ENCODE measurements at regions not wholly inside any gene's neighbourhood (a gene's known extent, or its start where the extent isn't known, plus 50 kb on each side); places are given as distances from the start of the nearest gene placed in this dataset.

DNA sequence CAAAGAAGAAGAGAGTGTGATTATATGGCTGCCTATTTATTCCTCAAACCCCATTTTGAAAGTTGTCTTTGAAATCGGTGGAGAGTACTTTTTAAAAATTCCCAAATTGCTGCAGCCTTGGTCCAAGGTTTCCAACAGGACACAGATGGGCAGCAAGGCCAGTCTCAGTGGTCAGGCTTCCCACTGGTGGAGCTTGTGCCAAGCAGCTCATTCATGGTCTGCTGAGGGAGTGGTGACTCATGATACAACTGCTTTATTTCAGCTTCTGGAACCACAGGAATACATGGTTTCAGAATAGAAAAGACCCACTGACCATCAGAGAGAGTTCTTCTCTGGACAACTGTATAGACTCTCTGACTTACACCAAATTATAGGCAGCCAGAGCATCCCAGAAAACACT lies 673.1 kb upstream of the KLF4 start:
- Histone ChIP-seq H3K4me3 (no peak overlapping the region), H3K27me3 (no peaks in the 10 kb centered on the region), H3K4me2 (no peak overlapping the region), H3K9me3 (replicated peaks in 1 of 11) (no peaks in the 10 kb centered on the region), H3K4me1 (peaks cover 0 to 37% (median 9%) of the 10 kb centered on the region in 10 experiments; a peak in 12 of 20 replicates), H4K20me1 (no peaks in the 10 kb centered on the region), H3K27ac (no peak overlapping the region), H3K36me3 (no peaks in the 10 kb centered on the region), H3K9ac (no peak overlapping the region)
- no peak for TF ChIP-seq Cebpa-rat (IDR thresholded peaks at IDR 0.05)

- H3K27ac ChIP-seq, result no peak overlapping the region
- no peaks in the 10 kb centered on the region for H3K27me3 ChIP-seq
- peak overlapping the region in 1 of 11 experiments; percentile 49; a peak in 1 of 22 replicates for H3K4me2 ChIP-seq
- peaks cover 0 to 49% (median 12%) of the 10 kb centered on the region in 10 experiments; a peak in 15 of 20 replicates for H3K4me1 ChIP-seq
- no peaks in the 10 kb centered on the region for H3K36me3 ChIP-seq
- H3K9ac ChIP-seq, result no peak overlapping the region
- no peak for TF ChIP-seq Cebpa-rat (IDR thresholded peaks at IDR 0.05)
- no peaks in the 10 kb centered on the region for H3K9me3 ChIP-seq (replicated peaks in 1 of 11)
- H4K20me1 ChIP-seq, result no peaks in the 10 kb centered on the region
- no peak overlapping the region for H3K4me3 ChIP-seq
These were observed 671.9 kb upstream of the KLF4 start for GRCh38 chr9:108161503-108161902.

- no peaks in the 10 kb centered on the region for H4K20me1 ChIP-seq
- H3K27me3 ChIP-seq, result no peaks in the 10 kb centered on the region
- H3K9ac ChIP-seq, result no peak overlapping the region
- no peaks in the 10 kb centered on the region for H3K9me3 ChIP-seq (replicated peaks in 1 of 11)
- no peak for TF ChIP-seq Cebpa-rat (IDR thresholded peaks at IDR 0.05)
- no peak overlapping the region for H3K4me3 ChIP-seq
- H3K4me2 ChIP-seq, result peak overlapping the region in 2 of 11 experiments; percentile 34 to 49; a peak in 3 of 22 replicates
- H3K36me3 ChIP-seq, result no peaks in the 10 kb centered on the region
- H3K27ac ChIP-seq, result no peak overlapping the region
- H3K4me1 ChIP-seq, result peaks cover 0 to 55% (median 18%) of the 10 kb centered on the region in 10 experiments; a peak in 15 of 20 replicates
These were observed 671.3 kb upstream of the KLF4 start for GRCh38 chr9:108160706-108161355.

GRCh38 chr9:108160039-108160438 lies 670.5 kb upstream of the KLF4 start:
- Histone ChIP-seq H3K9ac (no peak overlapping the region), H3K9me3 (replicated peaks in 1 of 11) (no peaks in the 10 kb centered on the region), H3K4me2 (peak overlapping the region in 1 of 11 experiments; percentile 49; a peak in 1 of 22 replicates), H3K4me3 (no peak overlapping the region), H3K27ac (no peak overlapping the region), H3K4me1 (peaks cover 0 to 63% (median 22%) of the 10 kb centered on the region in 10 experiments; a peak in 15 of 20 replicates), H4K20me1 (no peaks in the 10 kb centered on the region), H3K27me3 (no peaks in the 10 kb centered on the region), H3K36me3 (no peaks in the 10 kb centered on the region)
- no peak for TF ChIP-seq Cebpa-rat (IDR thresholded peaks at IDR 0.05)

DNA sequence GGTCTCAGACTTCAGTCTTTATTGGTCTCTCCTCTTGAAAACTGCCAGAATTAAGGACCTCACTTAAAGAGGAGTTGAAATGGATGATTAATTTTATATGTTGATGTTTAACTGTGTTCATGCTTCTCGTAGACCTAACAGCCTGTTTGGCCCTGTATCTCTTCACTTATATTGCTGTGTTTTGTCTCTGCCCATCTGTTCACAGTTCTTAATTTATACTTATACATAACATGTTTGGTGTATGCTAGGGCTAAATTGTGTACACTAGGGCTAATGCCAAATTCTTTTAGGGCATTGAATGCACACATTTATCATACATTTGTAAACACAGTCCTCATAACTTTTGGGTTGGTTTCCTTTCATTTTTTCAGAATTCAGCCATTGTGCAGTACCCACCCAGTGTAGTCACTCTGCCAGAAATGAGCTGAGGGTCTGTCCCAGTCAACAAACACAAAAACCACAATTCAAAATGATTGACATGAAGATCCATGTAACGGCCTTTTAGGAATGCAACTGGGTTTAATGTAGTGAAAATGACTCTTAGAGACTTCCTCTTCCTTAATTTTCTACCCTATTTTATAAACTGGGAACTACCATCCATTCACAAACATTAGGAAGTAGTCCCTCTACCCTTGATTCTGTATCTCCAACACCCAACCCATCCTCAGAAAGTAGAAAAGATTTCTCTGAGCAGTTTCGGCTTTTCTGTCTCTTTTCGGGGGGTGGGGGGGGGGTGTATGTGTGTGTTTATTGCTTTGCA lies 668.8 kb upstream of the KLF4 start:
- H4K20me1 ChIP-seq, result no peaks in the 10 kb centered on the region
- no peak for TF ChIP-seq Cebpa-rat (IDR thresholded peaks at IDR 0.05)

GRCh38 chr9:108156270-108156998 lies 666.9 kb upstream of the KLF4 start:
- Histone ChIP-seq H3K4me3 (0 out of 20 replicates have a peak overlapping the region, but pooled peaks of 1 of the 10 experiments have one; percentile 12), H3K9ac (peak overlapping the region in 1 of 11 experiments; percentile 40; a peak in 2 of 22 replicates), H3K9me3 (replicated peaks in 1 of 11) (no peaks in the 10 kb centered on the region), H3K4me1 (peaks cover 0 to 56% (median 22%) of the 10 kb centered on the region in 10 experiments; a peak in 15 of 20 replicates), H3K27me3 (no peaks in the 10 kb centered on the region), H3K27ac (peak overlapping the region in 3 of 11 experiments; percentile 51 to 68 (median 67); a peak in 6 of 22 replicates), H3K36me3 (no peaks in the 10 kb centered on the region), H3K4me2 (peak overlapping the region in 9 of 11 experiments; percentile 3 to 74 (median 48); a peak in 13 of 22 replicates), H4K20me1 (no peaks in the 10 kb centered on the region)
- 0 out of 22 replicates have a peak, but pooled peaks of 1 of the 11 experiments have one; percentile 26 for TF ChIP-seq Cebpa-rat (IDR thresholded peaks at IDR 0.05)

More for the DNA sequence above, 668.8 kb upstream of the KLF4 start:
- Histone ChIP-seq H3K4me2 (peak overlapping the region in 10 of 11 experiments; percentile 5 to 43 (median 23); a peak in 12 of 22 replicates), H3K4me3 (no peak overlapping the region), H3K36me3 (no peaks in the 10 kb centered on the region), H3K9me3 (replicated peaks in 1 of 11) (no peaks in the 10 kb centered on the region), H3K9ac (no peak overlapping the region), H3K27ac (peak overlapping the region in 1 of 11 experiments; percentile 10; a peak in 1 of 22 replicates), H3K27me3 (no peaks in the 10 kb centered on the region), H3K4me1 (peaks cover 0 to 65% (median 22%) of the 10 kb centered on the region in 10 experiments; a peak in 15 of 20 replicates)

GRCh38 chr9:108153416-108153815 lies 663.8 kb upstream of the KLF4 start:
- TF ChIP-seq Cebpa-rat (IDR thresholded peaks at IDR 0.05), result no peak
- Histone ChIP-seq H3K27ac (no peak overlapping the region), H3K27me3 (no peaks in the 10 kb centered on the region), H3K9me3 (replicated peaks in 1 of 11) (no peaks in the 10 kb centered on the region), H3K9ac (no peak overlapping the region), H3K4me1 (peaks cover 11 to 51% (median 31%) of the 10 kb centered on the region in 10 experiments), H3K4me2 (no peak overlapping the region), H3K4me3 (no peak overlapping the region), H3K36me3 (no peaks in the 10 kb centered on the region), H4K20me1 (no peaks in the 10 kb centered on the region)

- no peak overlapping the region for H3K4me3 ChIP-seq
These were observed 661.4 kb upstream of the KLF4 start for GRCh38 chr9:108150736-108151586.

More at GRCh38 chr9:108150736-108151586, 661.4 kb upstream of the KLF4 start:
- Histone ChIP-seq H3K4me2 (peak overlapping the region in 8 of 11 experiments; percentile 4 to 55 (median 20); a peak in 8 of 22 replicates), H3K27ac (no peak overlapping the region), H3K36me3 (no peaks in the 10 kb centered on the region), H4K20me1 (no peaks in the 10 kb centered on the region), H3K27me3 (no peaks in the 10 kb centered on the region), H3K4me1 (peaks cover 9 to 29% (median 20%) of the 10 kb centered on the region in 10 experiments; a peak in 19 of 20 replicates), H3K9me3 (replicated peaks in 1 of 11) (peaks cover 0 to 10% (median 0%) of the 10 kb centered on the region in 11 experiments; a peak in 3 of 22 replicates), H3K9ac (no peak overlapping the region)
- TF ChIP-seq Cebpa-rat (IDR thresholded peaks at IDR 0.05), result no peak

All from BLaER1 treated with 17β-estradiol and CSF1 and Interleukin-3, amounts not matched to agents 10 nM and 100 nM (cell line).